Upper lobe of right lung (tissue), 1 donor: ENCODE measurements at regions not wholly inside any gene's neighbourhood (a gene's known extent, or its start where the extent isn't known, plus 50 kb on each side); places are given as distances from the start of the nearest gene placed in this dataset.

Source experiments
- ATAC-seq: fragments of 200-7000 bp; cut with Tn5 transposase; one replicate; pipeline ENCODE4 v1.9.1; 2020; ENCODE audit warnings: mild to moderate bottlenecking, moderate library complexity
- DNase-seq: peaks from one replicate; pipeline ENCODE4 v3.0.0-alpha.2; 2020
- H3K27ac ChIP-seq: fragments of 200-600 bp; one replicate; pipeline ENCODE4 v1.8.0; 2022
- H3K27me3 ChIP-seq: fragments of 200-600 bp; one replicate; pipeline ENCODE4 v1.8.0; 2022; ENCODE audit warnings: mild to moderate bottlenecking
- H3K36me3 ChIP-seq: fragments of 200-600 bp; one replicate; pipeline ENCODE4 v1.8.0; 2022
- H3K4me1 ChIP-seq: fragments of 200-600 bp; one replicate; pipeline ENCODE4 v1.8.0; 2022
- H3K4me3 ChIP-seq: fragments of 200-600 bp; one replicate; pipeline ENCODE4 v1.8.0; 2022; ENCODE audit warnings: mild to moderate bottlenecking
- H3K9me3 ChIP-seq: fragments of 200-600 bp; one replicate; pipeline ENCODE4 v1.8.0; 2022
- intact Hi-C: fragments of 100-400 bp; cut with DNase I; formaldehyde crosslinking; loops from one replicate; pipeline ENCODE4 v1.11.0; 2022
- TF ChIP-seq, protein P1 (sequence below): fragments of 200-600 bp; IDR thresholded peaks from one replicate; pipeline ENCODE4 v1.8.0; 2022; ENCODE audit warnings: antibody characterized with exemption
- donor health status: DM: no; HTN: yes; CAD: no; lungs with severe emphysema.

DNA sequence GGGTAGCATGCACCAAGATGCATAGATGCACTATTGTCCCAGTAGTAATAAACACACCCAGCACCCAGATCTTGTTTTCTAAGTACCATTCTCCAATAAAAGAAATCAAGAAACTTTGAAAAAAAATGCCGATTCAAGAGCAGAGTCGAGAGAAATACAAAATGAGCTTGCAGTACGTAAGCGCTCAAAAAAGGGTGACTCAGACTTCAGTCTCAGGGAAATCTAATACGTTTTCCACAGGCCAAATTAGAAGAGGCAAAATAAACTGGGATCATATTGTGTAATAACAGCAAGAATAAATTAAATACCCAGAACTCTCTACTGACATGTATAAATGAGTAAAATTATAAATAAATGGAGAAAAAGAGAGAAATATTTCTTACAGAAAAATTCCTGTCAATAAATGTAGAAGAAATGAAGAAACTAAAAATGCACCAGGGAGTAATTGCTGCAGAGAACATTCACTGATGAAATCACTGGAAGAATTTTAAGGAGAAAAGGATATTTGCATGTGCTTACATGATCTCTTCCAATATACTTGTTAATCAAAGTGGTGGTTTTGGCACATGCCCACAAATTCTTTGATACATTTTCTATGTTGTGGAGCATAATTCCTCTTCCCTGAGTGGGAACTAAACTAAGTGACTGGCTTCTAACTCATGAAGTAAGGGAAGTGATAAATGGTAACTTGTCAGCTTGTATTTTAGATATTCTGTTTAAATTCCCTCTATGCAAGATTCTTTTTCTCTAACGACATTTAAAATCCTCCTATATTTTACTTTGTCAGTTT lies 567.6 kb upstream of the ADAMTS16 start:
- no peaks in the 10 kb centered on the region for H3K4me1 ChIP-seq
- H3K36me3 ChIP-seq = no peaks in the 10 kb centered on the region
- H3K4me3 ChIP-seq = no peak overlapping the region
- TF ChIP-seq, protein P1, sequence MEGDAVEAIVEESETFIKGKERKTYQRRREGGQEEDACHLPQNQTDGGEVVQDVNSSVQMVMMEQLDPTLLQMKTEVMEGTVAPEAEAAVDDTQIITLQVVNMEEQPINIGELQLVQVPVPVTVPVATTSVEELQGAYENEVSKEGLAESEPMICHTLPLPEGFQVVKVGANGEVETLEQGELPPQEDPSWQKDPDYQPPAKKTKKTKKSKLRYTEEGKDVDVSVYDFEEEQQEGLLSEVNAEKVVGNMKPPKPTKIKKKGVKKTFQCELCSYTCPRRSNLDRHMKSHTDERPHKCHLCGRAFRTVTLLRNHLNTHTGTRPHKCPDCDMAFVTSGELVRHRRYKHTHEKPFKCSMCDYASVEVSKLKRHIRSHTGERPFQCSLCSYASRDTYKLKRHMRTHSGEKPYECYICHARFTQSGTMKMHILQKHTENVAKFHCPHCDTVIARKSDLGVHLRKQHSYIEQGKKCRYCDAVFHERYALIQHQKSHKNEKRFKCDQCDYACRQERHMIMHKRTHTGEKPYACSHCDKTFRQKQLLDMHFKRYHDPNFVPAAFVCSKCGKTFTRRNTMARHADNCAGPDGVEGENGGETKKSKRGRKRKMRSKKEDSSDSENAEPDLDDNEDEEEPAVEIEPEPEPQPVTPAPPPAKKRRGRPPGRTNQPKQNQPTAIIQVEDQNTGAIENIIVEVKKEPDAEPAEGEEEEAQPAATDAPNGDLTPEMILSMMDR = no peak
- no peak for ATAC-seq
- no peaks in the 10 kb centered on the region for H3K27me3 ChIP-seq
- intact Hi-C loops = no loop called here
- DNase-seq = no peak
- no peaks in the 10 kb centered on the region for H3K9me3 ChIP-seq
- no peak overlapping the region for H3K27ac ChIP-seq

DNA sequence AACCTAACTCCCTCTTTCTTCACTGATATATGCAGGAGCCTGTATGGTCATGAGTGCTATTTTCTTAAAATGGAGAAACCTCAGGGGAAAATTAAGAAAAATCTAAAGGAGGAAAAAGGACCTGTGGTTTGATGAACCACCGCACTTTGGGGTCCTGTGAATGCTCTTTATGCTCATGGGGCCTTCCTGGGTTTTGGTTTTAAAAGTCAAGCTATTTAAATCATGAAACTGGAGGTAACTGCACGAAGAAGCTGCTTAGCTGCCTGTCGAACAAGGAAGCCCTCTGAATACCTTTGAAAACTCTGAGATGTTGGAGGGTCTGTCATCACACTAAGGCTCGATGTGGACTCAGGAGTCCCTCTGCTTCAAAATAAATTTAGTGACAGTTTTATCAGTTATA lies 564.5 kb upstream of the ADAMTS16 start:
- no peak for DNase-seq
- Histone ChIP-seq H3K27me3 (no peaks in the 10 kb centered on the region), H3K36me3 (no peaks in the 10 kb centered on the region), H3K9me3 (no peaks in the 10 kb centered on the region), H3K27ac (no peak overlapping the region), H3K4me1 (no peaks in the 10 kb centered on the region), H3K4me3 (no peak overlapping the region)
- TF ChIP-seq, protein P1 = no peak
- no peak for ATAC-seq
- intact Hi-C loops = no loop called here

DNA sequence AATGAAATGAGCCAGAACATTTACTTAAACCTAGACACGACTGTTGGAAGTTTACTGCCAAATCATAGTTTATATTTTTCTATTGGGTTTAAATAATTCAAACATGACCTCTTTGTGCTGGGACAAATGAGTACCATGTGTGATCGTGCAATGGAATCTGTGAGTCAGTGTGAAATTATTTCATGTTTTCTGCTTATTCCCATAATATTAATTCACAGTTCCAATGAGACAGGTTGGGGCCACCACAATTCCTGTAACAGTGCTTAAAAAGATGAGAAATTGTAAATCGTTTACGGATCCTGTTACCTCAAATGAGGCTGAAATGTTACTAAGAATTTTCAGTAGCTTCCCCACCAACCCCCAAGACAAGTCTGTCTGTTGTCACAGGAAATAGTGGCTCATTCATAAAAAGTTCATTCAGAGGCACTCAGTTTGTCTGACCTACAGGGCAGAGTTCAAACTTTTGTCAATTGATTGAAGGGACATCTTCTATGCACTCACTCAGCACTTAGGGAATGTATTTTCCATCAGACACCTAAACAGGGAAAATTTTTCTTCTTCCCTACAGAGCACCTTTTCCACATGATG lies 563.9 kb upstream of the ADAMTS16 start:
- ATAC-seq = no peak
- Histone ChIP-seq H3K36me3 (no peaks in the 10 kb centered on the region), H3K9me3 (no peaks in the 10 kb centered on the region)

DNA sequence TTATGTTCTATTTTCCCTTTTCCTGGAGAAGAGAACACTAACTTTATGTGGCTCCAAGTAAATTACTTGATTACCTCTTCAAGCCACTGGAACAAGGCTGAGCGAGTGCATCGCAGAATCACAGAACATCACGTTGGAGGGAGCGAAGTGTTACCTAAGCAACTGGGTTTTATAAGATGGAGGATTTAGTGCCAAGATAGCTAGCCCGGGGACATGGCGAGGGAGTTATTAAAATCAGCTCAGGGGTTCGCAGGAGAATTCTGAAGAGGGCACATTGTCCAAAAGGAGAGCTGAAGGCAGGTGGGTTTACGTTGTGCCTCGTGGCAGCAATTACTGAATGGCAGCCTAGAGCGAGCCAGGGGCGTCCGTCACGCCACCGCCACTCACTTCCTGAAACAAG lies 563.2 kb upstream of the ADAMTS16 start:
- TF ChIP-seq, protein P1 = no peak
- H3K27me3 ChIP-seq = no peaks in the 10 kb centered on the region
- no peaks in the 10 kb centered on the region for H3K4me1 ChIP-seq
- H3K27ac ChIP-seq = no peak overlapping the region
- no peaks in the 10 kb centered on the region for H3K9me3 ChIP-seq
- DNase-seq = no peak
- intact Hi-C loops = no loop called here
- no peak for ATAC-seq
- H3K4me3 ChIP-seq = no peak overlapping the region
- no peaks in the 10 kb centered on the region for H3K36me3 ChIP-seq

More for the DNA sequence above, 563.9 kb upstream of the ADAMTS16 start:
- DNase-seq = no peak
- Histone ChIP-seq H3K4me1 (no peaks in the 10 kb centered on the region), H3K27me3 (no peaks in the 10 kb centered on the region), H3K4me3 (no peak overlapping the region), H3K27ac (no peak overlapping the region)
- intact Hi-C loops = no loop called here
- TF ChIP-seq, protein P1 = no peak

DNA sequence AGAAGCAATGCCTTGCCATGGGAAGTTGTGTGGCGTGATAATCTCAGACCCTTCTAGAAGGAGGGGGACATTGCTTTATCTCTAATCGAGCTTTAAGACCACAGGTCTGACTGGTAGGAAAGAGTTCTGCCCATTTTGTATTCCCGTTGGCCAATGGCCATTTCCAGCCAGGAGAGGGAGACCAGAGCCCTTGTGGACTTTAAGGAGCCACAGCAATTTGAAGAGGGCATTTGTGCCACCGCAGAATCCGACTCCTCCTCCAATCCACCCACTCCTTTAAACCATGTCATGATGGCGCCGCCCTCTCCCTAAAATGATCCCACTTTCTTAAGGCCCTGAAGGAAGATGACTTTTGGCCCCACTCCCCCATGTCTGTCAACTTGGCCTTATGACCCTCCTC lies 560.5 kb upstream of the ADAMTS16 start:
- intact Hi-C loops = no loop called here
- Histone ChIP-seq H3K27ac (no peak overlapping the region), H3K4me3 (no peak overlapping the region), H3K4me1 (no peaks in the 10 kb centered on the region), H3K36me3 (no peaks in the 10 kb centered on the region), H3K27me3 (no peaks in the 10 kb centered on the region), H3K9me3 (no peaks in the 10 kb centered on the region)
- TF ChIP-seq, protein P1 = no peak
- no peak for DNase-seq
- no peak for ATAC-seq
